ENCODE measurements at regions not wholly inside any gene's neighbourhood (a gene's known extent, or its start where the extent isn't known, plus 50 kb on each side); places are given as distances from the start of the nearest gene placed in this dataset.

DNA sequence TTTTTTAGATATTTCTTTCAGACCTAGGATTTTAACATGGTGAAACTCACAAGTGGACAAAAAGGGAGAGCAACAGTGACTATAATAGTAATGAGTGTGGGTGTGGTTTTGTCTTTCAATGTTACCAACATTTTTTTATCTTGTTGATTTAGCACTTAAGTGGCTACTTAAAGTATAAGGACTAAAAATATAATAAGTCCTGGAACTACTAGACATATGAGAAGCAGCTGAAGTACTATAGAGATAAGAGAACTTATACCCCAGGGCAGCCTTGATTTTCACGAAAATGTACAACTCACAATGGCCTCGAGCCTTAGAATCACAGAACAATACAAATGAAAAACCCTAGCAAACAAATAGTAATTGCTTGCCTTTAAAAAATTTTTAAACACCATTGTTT is 1151.8 kb downstream of the TYW1 start:
- no peaks in the 10 kb centered on the region for H3K27me3 ChIP-seq
- no peaks in the 10 kb centered on the region for H3K4me1 ChIP-seq
- no peak overlapping the region for H3K4me3 ChIP-seq (replicated peaks in 1 of 3)
- WGBS, 2 donors, result 63 to 67% methylated on average over 2 of the region's 2 CpGs
- intact Hi-C loops (cut with DNase I), result no loop called here
- TF ChIP-seq, protein P1, sequence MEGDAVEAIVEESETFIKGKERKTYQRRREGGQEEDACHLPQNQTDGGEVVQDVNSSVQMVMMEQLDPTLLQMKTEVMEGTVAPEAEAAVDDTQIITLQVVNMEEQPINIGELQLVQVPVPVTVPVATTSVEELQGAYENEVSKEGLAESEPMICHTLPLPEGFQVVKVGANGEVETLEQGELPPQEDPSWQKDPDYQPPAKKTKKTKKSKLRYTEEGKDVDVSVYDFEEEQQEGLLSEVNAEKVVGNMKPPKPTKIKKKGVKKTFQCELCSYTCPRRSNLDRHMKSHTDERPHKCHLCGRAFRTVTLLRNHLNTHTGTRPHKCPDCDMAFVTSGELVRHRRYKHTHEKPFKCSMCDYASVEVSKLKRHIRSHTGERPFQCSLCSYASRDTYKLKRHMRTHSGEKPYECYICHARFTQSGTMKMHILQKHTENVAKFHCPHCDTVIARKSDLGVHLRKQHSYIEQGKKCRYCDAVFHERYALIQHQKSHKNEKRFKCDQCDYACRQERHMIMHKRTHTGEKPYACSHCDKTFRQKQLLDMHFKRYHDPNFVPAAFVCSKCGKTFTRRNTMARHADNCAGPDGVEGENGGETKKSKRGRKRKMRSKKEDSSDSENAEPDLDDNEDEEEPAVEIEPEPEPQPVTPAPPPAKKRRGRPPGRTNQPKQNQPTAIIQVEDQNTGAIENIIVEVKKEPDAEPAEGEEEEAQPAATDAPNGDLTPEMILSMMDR (IDR thresholded peaks at IDR 0.05), result no peak
- no peak for TF ChIP-seq POLR2A (IDR thresholded peaks at IDR 0.05)
- no peak for DNase-seq
- no peaks in the 10 kb centered on the region for H3K9me3 ChIP-seq
- H3K27ac ChIP-seq, result no peak overlapping the region
- H3K36me3 ChIP-seq, result no peaks in the 10 kb centered on the region

DNA sequence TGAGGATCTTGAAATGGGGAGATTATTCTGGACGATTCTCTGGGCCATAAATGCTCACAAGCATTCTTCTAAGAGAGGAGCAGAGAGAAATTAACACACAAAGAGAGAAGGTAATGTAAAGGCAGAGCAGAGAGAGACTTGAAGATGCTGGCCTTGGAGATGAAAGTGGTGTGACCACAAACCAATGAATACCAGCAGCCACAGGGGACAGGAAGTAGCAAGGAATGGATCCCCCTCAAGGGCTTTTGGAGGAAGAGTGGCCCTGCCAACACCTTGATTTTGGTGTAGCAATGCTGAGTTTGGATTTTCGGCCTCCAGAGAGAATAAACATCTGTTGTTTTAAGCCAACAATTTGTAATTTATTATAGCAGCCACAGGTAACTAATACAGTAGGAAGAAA is 1155.6 kb downstream of the TYW1 start:
- Histone ChIP-seq H3K27me3 (no peaks in the 10 kb centered on the region), H3K36me3 (no peaks in the 10 kb centered on the region), H3K9me3 (no peaks in the 10 kb centered on the region), H3K4me3 (replicated peaks in 1 of 3) (no peak overlapping the region), H3K27ac (no peak overlapping the region), H3K4me1 (no peaks in the 10 kb centered on the region)
- no peak for DNase-seq
- TF ChIP-seq, protein P1 (IDR thresholded peaks at IDR 0.05), result no peak
- no peak for TF ChIP-seq POLR2A (IDR thresholded peaks at IDR 0.05)
- intact Hi-C loops (cut with DNase I), result no loop called here
- WGBS, 2 donors, result 91 to 92% methylated on average over 2 of the region's 2 CpGs

DNA sequence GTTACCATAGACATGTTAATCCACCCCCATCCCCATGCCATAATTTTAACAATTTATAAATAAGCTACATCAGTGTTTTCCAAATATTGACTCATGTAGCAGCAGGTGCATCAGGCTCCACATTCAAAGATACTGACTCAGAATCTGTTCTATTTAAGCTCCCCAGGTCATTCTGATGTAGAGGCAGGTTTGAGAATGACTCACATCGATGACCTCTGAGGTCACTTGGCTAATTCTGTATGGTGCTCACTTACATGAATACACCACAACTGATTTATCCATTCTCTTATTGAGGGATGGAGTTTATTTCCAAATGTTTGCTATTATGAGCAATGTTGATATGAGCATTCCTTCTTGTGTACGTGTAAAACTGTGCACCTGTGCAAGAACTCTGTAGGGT is 1159.0 kb downstream of the TYW1 start:
- intact Hi-C loops (cut with DNase I), result no loop called here
- DNase-seq, result no peak
- WGBS, 2 donors, result 92 to 96% methylated on average over 2 of the region's 2 CpGs
- no peaks in the 10 kb centered on the region for H3K36me3 ChIP-seq
- TF ChIP-seq POLR2A (IDR thresholded peaks at IDR 0.05), result no peak
- TF ChIP-seq, protein P1 (IDR thresholded peaks at IDR 0.05), result no peak
- no peaks in the 10 kb centered on the region for H3K9me3 ChIP-seq
- no peak overlapping the region for H3K27ac ChIP-seq
- no peaks in the 10 kb centered on the region for H3K27me3 ChIP-seq
- H3K4me1 ChIP-seq, result peaks cover 0 to 7% of the 10 kb centered on the region in 2 donors
- H3K4me3 ChIP-seq (replicated peaks in 1 of 3), result no peak overlapping the region

DNA sequence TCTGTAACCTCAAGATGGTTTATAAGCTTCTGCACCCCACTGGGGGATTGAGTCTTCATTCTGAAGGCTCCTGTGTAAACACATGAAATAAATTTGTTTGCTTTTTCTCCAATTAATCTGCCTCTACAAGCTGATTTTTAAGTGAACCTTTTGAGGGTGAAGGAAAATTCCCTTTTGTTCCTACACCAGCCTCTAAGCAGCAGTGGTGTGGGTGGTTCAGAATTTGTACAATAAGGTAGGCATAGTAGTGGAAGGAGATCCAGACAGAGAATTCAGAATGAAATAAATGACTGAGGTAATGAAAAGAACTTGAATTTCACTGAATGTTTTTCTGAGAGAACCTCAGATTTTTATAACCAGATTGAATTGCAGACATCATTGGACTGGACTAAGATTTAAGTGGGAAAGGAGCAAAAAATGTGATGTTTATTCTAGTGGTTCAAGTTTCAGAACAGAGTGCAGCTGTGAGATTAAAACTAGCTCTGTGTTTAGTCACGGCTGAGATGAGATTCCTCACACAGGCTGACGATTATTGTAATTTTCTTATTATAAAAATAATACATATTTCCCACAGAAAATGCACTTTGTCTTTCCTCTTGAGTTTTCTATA is 1162.2 kb downstream of the TYW1 start:
- WGBS, 2 donors, result 18% methylated on average over 2 of the region's 2 CpGs
- no peaks in the 10 kb centered on the region for H3K9me3 ChIP-seq
- H3K4me3 ChIP-seq (replicated peaks in 1 of 3), result no peak overlapping the region
- no peak overlapping the region for H3K27ac ChIP-seq
- no peak for DNase-seq
- intact Hi-C loops (cut with DNase I), result no loop called here
- no peaks in the 10 kb centered on the region for H3K27me3 ChIP-seq
- peaks cover 0 to 7% of the 10 kb centered on the region in 2 donors for H3K4me1 ChIP-seq
- H3K36me3 ChIP-seq, result no peaks in the 10 kb centered on the region
- TF ChIP-seq, protein P1 (IDR thresholded peaks at IDR 0.05), result no peak
- no peak for TF ChIP-seq POLR2A (IDR thresholded peaks at IDR 0.05)

DNA sequence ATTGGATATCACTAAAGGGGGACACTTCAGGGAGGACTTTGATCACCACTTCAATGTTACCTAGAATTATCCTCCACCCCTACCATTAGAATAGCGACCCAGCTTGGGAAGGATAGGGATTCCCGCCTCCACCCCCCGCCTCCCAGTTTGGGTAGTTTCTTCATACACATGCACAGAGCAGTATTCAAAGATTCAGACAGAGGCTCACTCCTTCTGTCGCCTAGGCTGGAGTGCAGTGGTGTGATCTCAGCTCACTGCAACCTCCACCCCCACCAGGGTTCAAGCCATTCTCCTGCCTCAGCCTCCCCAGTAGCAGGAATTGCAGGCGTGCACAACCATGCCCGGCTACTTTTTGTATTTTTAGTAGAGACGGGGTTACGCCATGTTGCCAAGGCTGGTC is 1166.1 kb downstream of the TYW1 start:
- Histone ChIP-seq H3K36me3 (no peaks in the 10 kb centered on the region), H3K27me3 (no peaks in the 10 kb centered on the region), H3K4me3 (replicated peaks in 1 of 3) (no peak overlapping the region), H3K27ac (no peak overlapping the region), H3K9me3 (no peaks in the 10 kb centered on the region), H3K4me1 (peaks cover 0 to 7% of the 10 kb centered on the region in 2 donors)
- TF ChIP-seq POLR2A (IDR thresholded peaks at IDR 0.05), result no peak
- TF ChIP-seq, protein P1 (IDR thresholded peaks at IDR 0.05), result no peak
- DNase-seq, result no peak
- WGBS, 2 donors, result 71 to 85% methylated on average over 8 of the region's 8 CpGs
- intact Hi-C loops (cut with DNase I), result no loop called here
